GM23248 (cell line): ENCODE measurements at regions not wholly inside any gene's neighbourhood (a gene's known extent, or its start where the extent isn't known, plus 50 kb on each side); places are given as distances from the start of the nearest gene placed in this dataset.

ENCODE experiments used
- EZH2 ChIP-seq: fragments of 200-600 bp; sonication (generic); IDR thresholded peaks from 2 replicates; pipeline ENCODE4 v1.6.1; 2018; ENCODE audit warnings: antibody characterized with exemption, mild to moderate bottlenecking; ENCODE audit not compliant: insufficient read depth, poor library complexity, severe bottlenecking
- EZH2phosphoT487 ChIP-seq: fragments of 200-600 bp; sonication (generic); IDR thresholded peaks from 2 replicates; pipeline ENCODE4 v1.6.1; 2018; ENCODE audit warnings: antibody characterized with exemption, moderate library complexity, mild to moderate bottlenecking, low read depth; ENCODE audit not compliant: insufficient read depth

- TF ChIP-seq EZH2 = no peak
- TF ChIP-seq EZH2phosphoT487 = no peak
These were observed 384.4 kb downstream of the RSL24D1 start for GRCh38 chr15:54812383-54812782.
